Ascending aorta (tissue), 2 donors: ENCODE measurements at regions not wholly inside any gene's neighbourhood (a gene's known extent, or its start where the extent isn't known, plus 50 kb on each side); places are given as distances from the start of the nearest gene placed in this dataset.
"Not testable (repeated sequence)": the region's sequence is repeated elsewhere in the genome, so short reads cannot be mapped to it uniquely, and the experiment has no call there.

Experiments
- DNase-seq, 2 donors: peaks; one replicate each; pipeline ENCODE4 v3.0.0-alpha.2; 2019; ENCODE audit warnings: low spot score in 2 of 2
- H3K27ac ChIP-seq, 2 donors: fragments of 200-600 bp; sonication (generic); one replicate each; pipeline ENCODE4 v1.5.1; 2016 to 2017; ENCODE audit warnings: mild to moderate bottlenecking in 1 of 2
- H3K27me3 ChIP-seq: fragments of 200-600 bp; sonication (generic); one replicate; pipeline ENCODE4 v1.5.1; 2017
- H3K36me3 ChIP-seq, 2 donors: fragments of 200-600 bp; sonication (generic); one replicate each; pipeline ENCODE4 v1.5.1; 2016
- H3K4me1 ChIP-seq, 2 donors: fragments of 200-600 bp; sonication (generic); one replicate each; pipeline ENCODE4 v1.5.1; 2016 to 2017; ENCODE audit warnings: mild to moderate bottlenecking in 1 of 2
- H3K4me3 ChIP-seq, 2 donors: fragments of 200-600 bp; sonication (generic); one replicate each; pipeline ENCODE4 v1.5.1; 2016 to 2017; ENCODE audit warnings: mild to moderate bottlenecking in 1 of 2
- H3K9me3 ChIP-seq, 2 donors: fragments of 200-600 bp; sonication (generic); one replicate each; pipeline ENCODE4 v1.5.1; 2016
- CTCF ChIP-seq, 3 experiments: fragments of 200-600 bp in 2 of 3; fragments of 450-650 bp in 1 of 3; sonication (generic) in 2 of 3; IDR thresholded peaks; one replicate each; pipeline ENCODE4 v1.5.1; 2016 to 2019; ENCODE audit warnings: antibody characterized with exemption in 3 of 3, mild to moderate bottlenecking in 1 of 3, moderate library complexity in 1 of 3
- intact Hi-C: fragments of 100-400 bp; cut with DNase I; formaldehyde crosslinking; loops from one replicate; pipeline ENCODE4 v1.15.1; 2023

GRCh38 chrX:85808217-85808616, 239.1 kb downstream of the CHM start:
- Histone ChIP-seq H3K4me1 (no peaks in the 10 kb centered on the region), H3K27me3 (no peaks in the 10 kb centered on the region), H3K4me3 (no peak overlapping the region), H3K27ac (no peak overlapping the region), H3K36me3 (no peaks in the 10 kb centered on the region), H3K9me3 (peaks cover 10 to 11% of the 10 kb centered on the region in 2 donors)
- intact Hi-C loops = no loop called here
- TF ChIP-seq CTCF (IDR thresholded peaks at IDR 0.05) = no peak
- DNase-seq = no peak

GRCh38 chrX:85772391-85772790, 275.0 kb downstream of the CHM start:
- H3K27me3 ChIP-seq, H3K4me3 ChIP-seq, H3K27ac ChIP-seq, H3K9me3 ChIP-seq, DNase-seq, intact Hi-C loops, H3K36me3 ChIP-seq, H3K4me1 ChIP-seq: not testable (repeated sequence)

DNA sequence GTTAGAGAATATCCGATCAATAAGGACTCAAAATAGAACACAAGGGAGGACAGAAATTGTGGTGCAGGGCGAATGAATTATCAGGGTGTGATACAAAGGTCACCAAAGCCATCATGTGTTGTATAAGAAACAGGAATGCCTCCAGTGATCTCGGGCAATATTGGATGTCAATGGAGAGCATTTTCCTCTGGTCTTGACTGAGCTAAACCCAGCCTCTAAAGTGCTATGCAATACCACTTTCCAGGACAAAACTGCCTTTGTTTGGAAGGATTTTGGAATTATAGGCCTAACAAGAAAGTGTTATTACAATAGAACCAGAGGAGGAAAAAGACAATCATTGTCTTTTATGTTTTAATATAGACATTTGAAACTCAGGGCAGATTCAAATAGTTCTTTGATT, 281.7 kb downstream of the CHM start:
- TF ChIP-seq CTCF (IDR thresholded peaks at IDR 0.05) = no peak
- no peaks in the 10 kb centered on the region for H3K4me1 ChIP-seq
- no peak for DNase-seq
- no peaks in the 10 kb centered on the region for H3K36me3 ChIP-seq
- no peak overlapping the region for H3K4me3 ChIP-seq
- H3K27ac ChIP-seq = no peak overlapping the region
- intact Hi-C loops = no loop called here
- H3K27me3 ChIP-seq = no peaks in the 10 kb centered on the region
- H3K9me3 ChIP-seq = no peaks in the 10 kb centered on the region

GRCh38 chrX:85723025-85723424, 324.3 kb downstream of the CHM start:
- H3K27me3 ChIP-seq, H3K9me3 ChIP-seq, H3K36me3 ChIP-seq, DNase-seq, H3K4me1 ChIP-seq, H3K4me3 ChIP-seq, H3K27ac ChIP-seq, intact Hi-C loops: not testable (repeated sequence)

DNA sequence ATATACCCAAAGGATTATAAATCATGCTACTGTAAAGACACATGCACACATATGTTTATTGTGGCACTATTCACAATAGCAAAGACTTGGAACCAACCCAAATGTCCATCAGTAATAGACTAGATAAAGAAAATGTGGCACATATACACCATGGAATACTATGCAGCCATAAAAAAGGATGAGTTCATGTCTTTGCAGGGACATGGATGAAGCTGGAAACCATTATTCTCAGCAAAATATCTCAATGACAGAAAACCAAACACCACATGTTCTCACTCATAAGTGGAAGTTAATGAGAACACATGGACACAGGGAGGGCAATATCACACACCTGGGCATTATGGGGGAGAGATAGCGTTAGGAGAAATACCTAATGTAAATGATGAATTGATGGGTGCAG, 323.8 kb upstream of the POF1B start:
- H3K4me1 ChIP-seq, intact Hi-C loops, H3K36me3 ChIP-seq, H3K9me3 ChIP-seq, H3K27ac ChIP-seq, DNase-seq, H3K27me3 ChIP-seq, H3K4me3 ChIP-seq: not testable (repeated sequence)

DNA sequence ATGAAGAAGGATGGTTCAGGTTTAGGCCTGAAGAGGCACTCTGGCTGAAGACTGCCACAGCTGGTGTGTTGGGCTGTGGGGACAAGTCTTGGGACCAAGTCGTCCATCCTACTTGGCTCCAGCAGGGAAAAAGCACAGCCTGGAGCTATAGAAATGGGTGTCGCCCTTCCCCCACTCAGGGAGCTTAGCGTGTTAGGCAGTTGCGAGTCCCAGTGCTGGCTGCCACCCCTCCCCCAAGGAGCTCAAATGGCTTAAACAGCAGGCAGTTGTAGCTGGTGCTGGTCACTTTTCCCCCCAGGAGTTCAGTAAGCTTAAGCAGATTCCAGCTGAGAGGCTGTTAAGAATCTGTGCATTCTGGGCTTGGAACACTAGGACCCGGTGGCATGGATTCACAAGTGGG, 319.5 kb upstream of the POF1B start:
- no peaks in the 10 kb centered on the region for H3K36me3 ChIP-seq
- DNase-seq = no peak
- H3K27me3 ChIP-seq = no peaks in the 10 kb centered on the region
- no peaks in the 10 kb centered on the region for H3K9me3 ChIP-seq
- TF ChIP-seq CTCF (IDR thresholded peaks at IDR 0.05) = no peak
- intact Hi-C loops = no loop called here
- H3K27ac ChIP-seq = no peak overlapping the region
- no peaks in the 10 kb centered on the region for H3K4me1 ChIP-seq
- no peak overlapping the region for H3K4me3 ChIP-seq

- no peak overlapping the region for H3K4me3 ChIP-seq
- intact Hi-C loops = no loop called here
- TF ChIP-seq CTCF (IDR thresholded peaks at IDR 0.05) = no peak
- H3K4me1 ChIP-seq = no peaks in the 10 kb centered on the region
- H3K9me3 ChIP-seq = no peaks in the 10 kb centered on the region
- H3K27ac ChIP-seq = no peak overlapping the region
- H3K27me3 ChIP-seq = no peaks in the 10 kb centered on the region
- no peaks in the 10 kb centered on the region for H3K36me3 ChIP-seq
- DNase-seq = no peak
Observed at GRCh38 chrX:85685843-85686242, 306.4 kb upstream of the POF1B start.
